ENCODE measurements at regions not wholly inside any gene's neighbourhood (a gene's known extent, or its start where the extent isn't known, plus 50 kb on each side); places are given as distances from the start of the nearest gene placed in this dataset.
A peak's percentile ranks its signal among the peaks of the same experiment; 100 is the strongest.

DNA sequence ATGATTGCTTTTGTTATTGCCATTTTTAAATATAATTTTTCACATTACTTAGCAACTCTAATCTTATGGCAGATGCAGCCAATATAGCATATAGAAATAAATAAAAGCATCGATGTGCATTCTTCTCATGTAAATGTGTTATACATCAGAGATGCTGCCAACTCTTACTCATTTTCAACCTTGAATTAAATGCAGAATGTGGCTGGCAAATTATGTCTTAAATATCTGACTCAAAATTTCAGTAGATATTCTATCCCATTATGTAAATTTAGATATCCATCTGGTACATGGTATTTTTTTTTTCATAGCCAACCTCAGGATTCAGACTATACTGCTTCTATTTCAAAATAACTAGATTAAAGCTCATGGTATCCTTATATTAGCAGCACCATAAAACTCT lies 916.7 kb upstream of the TMPRSS15 start:
- no peak for DNase-seq
- Histone ChIP-seq H3K9me3 (ENCODE audit: control insufficient read depth, low read length) (no peaks in the 10 kb centered on the region), H3K36me3 (ENCODE audit: control insufficient read depth, insufficient read depth, low read length) (no peaks in the 10 kb centered on the region), H3K27me3 (ENCODE audit: control insufficient read depth, insufficient read depth, low read length, poor library complexity, severe bottlenecking) (no peaks in the 10 kb centered on the region), H3K9ac (ENCODE audit: extremely low read depth, low read length, poor library complexity, severe bottlenecking) (no peak overlapping the region), H3K27ac (ENCODE audit: low read depth, low read length) (no peak overlapping the region), H3K4me1 (ENCODE audit: control insufficient read depth, insufficient read depth, low read length) (no peaks in the 10 kb centered on the region), H3K4me3 (ENCODE audit: low read length) (no peak overlapping the region)
- TF ChIP-seq, protein P1, sequence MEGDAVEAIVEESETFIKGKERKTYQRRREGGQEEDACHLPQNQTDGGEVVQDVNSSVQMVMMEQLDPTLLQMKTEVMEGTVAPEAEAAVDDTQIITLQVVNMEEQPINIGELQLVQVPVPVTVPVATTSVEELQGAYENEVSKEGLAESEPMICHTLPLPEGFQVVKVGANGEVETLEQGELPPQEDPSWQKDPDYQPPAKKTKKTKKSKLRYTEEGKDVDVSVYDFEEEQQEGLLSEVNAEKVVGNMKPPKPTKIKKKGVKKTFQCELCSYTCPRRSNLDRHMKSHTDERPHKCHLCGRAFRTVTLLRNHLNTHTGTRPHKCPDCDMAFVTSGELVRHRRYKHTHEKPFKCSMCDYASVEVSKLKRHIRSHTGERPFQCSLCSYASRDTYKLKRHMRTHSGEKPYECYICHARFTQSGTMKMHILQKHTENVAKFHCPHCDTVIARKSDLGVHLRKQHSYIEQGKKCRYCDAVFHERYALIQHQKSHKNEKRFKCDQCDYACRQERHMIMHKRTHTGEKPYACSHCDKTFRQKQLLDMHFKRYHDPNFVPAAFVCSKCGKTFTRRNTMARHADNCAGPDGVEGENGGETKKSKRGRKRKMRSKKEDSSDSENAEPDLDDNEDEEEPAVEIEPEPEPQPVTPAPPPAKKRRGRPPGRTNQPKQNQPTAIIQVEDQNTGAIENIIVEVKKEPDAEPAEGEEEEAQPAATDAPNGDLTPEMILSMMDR (conservative IDR thresholded peaks at IDR 0.05), result no peak
- Mint-ChIP-seq H3K4me3 (no peak overlapping the region), H3K36me3 (ENCODE audit: low read depth) (no peaks in the 10 kb centered on the region), H3K27ac (no peak overlapping the region), H3K9me3 (peaks cover 12% of the 10 kb centered on the region), H3K4me1 (no peaks in the 10 kb centered on the region), H3K27me3 (ENCODE audit: insufficient read depth) (no peaks in the 10 kb centered on the region)
- WGBS, 2 experiments (ENCODE audit: insufficient coverage in 1 of 2, insufficient read length in 1 of 2), result 100% methylated on average over 1 of the region's 1 CpG

DNA sequence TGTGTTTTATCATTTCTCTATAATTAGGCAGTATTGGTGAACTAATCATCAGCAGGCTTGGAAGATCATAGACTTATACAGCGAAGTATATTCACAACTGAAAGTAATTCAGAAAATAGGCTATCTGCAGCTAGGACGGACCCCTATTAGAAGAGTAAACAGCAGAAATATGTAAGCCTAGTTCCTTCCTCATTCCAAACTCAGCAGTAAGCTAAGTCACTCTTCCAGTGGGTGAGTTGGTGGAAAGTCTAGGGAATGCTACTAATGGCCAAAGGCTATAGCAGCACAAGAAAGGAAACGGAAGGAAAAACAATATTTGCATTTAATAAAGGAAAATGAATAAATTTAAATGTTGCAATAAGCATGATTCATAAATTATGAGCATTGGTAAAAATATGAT lies 918.1 kb upstream of the TMPRSS15 start:
- Histone ChIP-seq H3K9ac (ENCODE audit: extremely low read depth, low read length, poor library complexity, severe bottlenecking) (no peak overlapping the region), H3K27ac (ENCODE audit: low read depth, low read length) (no peak overlapping the region), H3K27me3 (ENCODE audit: control insufficient read depth, insufficient read depth, low read length, poor library complexity, severe bottlenecking) (no peaks in the 10 kb centered on the region), H3K4me1 (ENCODE audit: control insufficient read depth, insufficient read depth, low read length) (no peaks in the 10 kb centered on the region), H3K9me3 (ENCODE audit: control insufficient read depth, low read length) (no peaks in the 10 kb centered on the region), H3K36me3 (ENCODE audit: control insufficient read depth, insufficient read depth, low read length) (no peaks in the 10 kb centered on the region), H3K4me3 (ENCODE audit: low read length) (no peak overlapping the region)
- Mint-ChIP-seq H3K4me1 (no peaks in the 10 kb centered on the region), H3K27me3 (ENCODE audit: insufficient read depth) (no peaks in the 10 kb centered on the region), H3K4me3 (no peak overlapping the region), H3K9me3 (peaks cover 5% of the 10 kb centered on the region), H3K36me3 (ENCODE audit: low read depth) (no peaks in the 10 kb centered on the region), H3K27ac (no peak overlapping the region)
- TF ChIP-seq, protein P1 (conservative IDR thresholded peaks at IDR 0.05), result no peak
- 92 to 100% methylated on average over 1 to 3 of the region's 3 CpGs for WGBS, 2 experiments (ENCODE audit: insufficient coverage in 1 of 2, insufficient read length in 1 of 2)
- DNase-seq, result no peak

- Mint-ChIP-seq H3K4me3 (no peak overlapping the region), H3K36me3 (ENCODE audit: low read depth) (no peaks in the 10 kb centered on the region), H3K4me1 (no peaks in the 10 kb centered on the region), H3K27me3 (ENCODE audit: insufficient read depth) (no peaks in the 10 kb centered on the region), H3K9me3 (no peaks in the 10 kb centered on the region), H3K27ac (no peak overlapping the region)
- no peaks in the 10 kb centered on the region for H3K4me1 ChIP-seq (ENCODE audit: control insufficient read depth, insufficient read depth, low read length)
- 44% methylated on average over 1 of the region's 1 CpG; no CpG with 5 or more reads in 1 of the 2 experiments for WGBS, 2 experiments (ENCODE audit: insufficient coverage in 1 of 2, insufficient read length in 1 of 2)
- no peak for DNase-seq
- no peaks in the 10 kb centered on the region for H3K27me3 ChIP-seq (ENCODE audit: control insufficient read depth, insufficient read depth, low read length, poor library complexity, severe bottlenecking)
- no peak overlapping the region for H3K9ac ChIP-seq (ENCODE audit: extremely low read depth, low read length, poor library complexity, severe bottlenecking)
- no peaks in the 10 kb centered on the region for H3K9me3 ChIP-seq (ENCODE audit: control insufficient read depth, low read length)
- H3K4me3 ChIP-seq (ENCODE audit: low read length), result no peak overlapping the region
- no peaks in the 10 kb centered on the region for H3K36me3 ChIP-seq (ENCODE audit: control insufficient read depth, insufficient read depth, low read length)
- H3K27ac ChIP-seq (ENCODE audit: low read depth, low read length), result no peak overlapping the region
- TF ChIP-seq, protein P1 (conservative IDR thresholded peaks at IDR 0.05), result peak; percentile 54
Observed at GRCh38 chr21:19322360-19322759, 918.8 kb upstream of the TMPRSS15 start.

Measured in endodermal cell (in vitro differentiated cells).